ENCODE measurements at regions not wholly inside any gene's neighbourhood (a gene's known extent, or its start where the extent isn't known, plus 50 kb on each side); places are given as distances from the start of the nearest gene placed in this dataset.
A peak's percentile ranks its signal among the peaks of the same experiment; 100 is the strongest.
"Not testable (repeated sequence)": the region's sequence is repeated elsewhere in the genome, so short reads cannot be mapped to it uniquely, and the experiment has no call there.

DNA sequence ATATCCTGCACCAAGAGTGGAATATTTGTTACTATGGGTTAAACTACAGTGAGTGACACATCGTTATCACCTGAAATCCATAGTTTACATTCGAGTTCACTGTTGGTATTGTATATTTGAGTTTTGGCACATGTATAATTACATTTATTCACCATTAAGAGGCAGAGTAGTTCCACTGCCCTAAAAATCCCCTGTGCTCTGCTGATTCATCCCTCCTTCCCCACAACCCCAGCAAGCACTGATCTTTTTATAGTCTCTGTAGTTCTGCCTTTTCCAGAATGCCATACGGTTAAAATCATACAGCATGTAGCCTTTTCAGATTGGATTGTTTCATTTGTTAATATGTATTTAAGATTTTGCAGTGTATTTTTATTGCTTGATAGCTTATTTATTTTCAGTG is 495.2 kb downstream of the DIRAS2 start:
- no peak for DNase-seq (ENCODE audit: low read depth)
- TF ChIP-seq, protein P1, sequence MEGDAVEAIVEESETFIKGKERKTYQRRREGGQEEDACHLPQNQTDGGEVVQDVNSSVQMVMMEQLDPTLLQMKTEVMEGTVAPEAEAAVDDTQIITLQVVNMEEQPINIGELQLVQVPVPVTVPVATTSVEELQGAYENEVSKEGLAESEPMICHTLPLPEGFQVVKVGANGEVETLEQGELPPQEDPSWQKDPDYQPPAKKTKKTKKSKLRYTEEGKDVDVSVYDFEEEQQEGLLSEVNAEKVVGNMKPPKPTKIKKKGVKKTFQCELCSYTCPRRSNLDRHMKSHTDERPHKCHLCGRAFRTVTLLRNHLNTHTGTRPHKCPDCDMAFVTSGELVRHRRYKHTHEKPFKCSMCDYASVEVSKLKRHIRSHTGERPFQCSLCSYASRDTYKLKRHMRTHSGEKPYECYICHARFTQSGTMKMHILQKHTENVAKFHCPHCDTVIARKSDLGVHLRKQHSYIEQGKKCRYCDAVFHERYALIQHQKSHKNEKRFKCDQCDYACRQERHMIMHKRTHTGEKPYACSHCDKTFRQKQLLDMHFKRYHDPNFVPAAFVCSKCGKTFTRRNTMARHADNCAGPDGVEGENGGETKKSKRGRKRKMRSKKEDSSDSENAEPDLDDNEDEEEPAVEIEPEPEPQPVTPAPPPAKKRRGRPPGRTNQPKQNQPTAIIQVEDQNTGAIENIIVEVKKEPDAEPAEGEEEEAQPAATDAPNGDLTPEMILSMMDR (IDR thresholded peaks at IDR 0.05; ENCODE audit: control insufficient read depth, extremely low read depth, insufficient read depth): no peak
- no peak overlapping the region for H3K4me3 ChIP-seq (ENCODE audit: low read depth, low read length)

DNA sequence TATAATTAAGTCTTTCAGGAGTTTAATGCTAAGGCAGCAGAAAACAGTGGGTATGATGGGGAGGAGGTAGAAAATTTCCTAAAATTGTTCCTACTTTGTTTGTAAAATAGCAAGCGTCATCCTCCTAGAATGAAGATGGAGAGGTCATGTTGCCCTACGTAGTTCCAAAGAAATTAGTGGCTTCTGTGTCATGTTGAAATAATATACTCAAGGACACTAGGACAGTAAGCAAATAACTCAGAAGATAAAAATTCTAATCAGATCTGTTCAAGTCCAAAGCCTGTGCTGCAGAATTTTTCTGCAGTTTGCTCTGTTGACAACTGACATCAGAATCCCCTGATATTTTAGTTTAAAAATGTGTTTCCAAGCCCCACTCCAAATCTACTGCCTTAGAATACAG is 486.3 kb downstream of the DIRAS2 start:
- DNase-seq (ENCODE audit: low read depth): no peak
- TF ChIP-seq, protein P1 (IDR thresholded peaks at IDR 0.05; ENCODE audit: control insufficient read depth, extremely low read depth, insufficient read depth): no peak
- H3K4me3 ChIP-seq (ENCODE audit: low read depth, low read length): no peak overlapping the region

DNA sequence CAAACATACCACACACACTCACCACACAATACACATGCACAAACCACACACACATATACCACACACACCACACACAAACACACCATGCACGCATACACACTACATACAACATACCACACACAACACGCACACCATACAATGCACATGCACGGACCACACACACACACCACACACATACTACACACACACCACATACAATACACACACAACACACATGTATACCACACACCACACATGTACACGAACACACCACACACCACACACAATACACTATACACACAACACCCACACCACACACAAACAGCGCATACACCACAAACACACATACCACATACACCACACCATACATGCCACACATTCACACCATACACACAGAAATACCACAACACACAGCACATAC is 480.3 kb downstream of the DIRAS2 start:
- no peak for DNase-seq (ENCODE audit: low read depth)
- TF ChIP-seq, protein P1 (IDR thresholded peaks at IDR 0.05; ENCODE audit: control insufficient read depth, extremely low read depth, insufficient read depth): no peak
- no peak overlapping the region for H3K4me3 ChIP-seq (ENCODE audit: low read depth, low read length)

DNA sequence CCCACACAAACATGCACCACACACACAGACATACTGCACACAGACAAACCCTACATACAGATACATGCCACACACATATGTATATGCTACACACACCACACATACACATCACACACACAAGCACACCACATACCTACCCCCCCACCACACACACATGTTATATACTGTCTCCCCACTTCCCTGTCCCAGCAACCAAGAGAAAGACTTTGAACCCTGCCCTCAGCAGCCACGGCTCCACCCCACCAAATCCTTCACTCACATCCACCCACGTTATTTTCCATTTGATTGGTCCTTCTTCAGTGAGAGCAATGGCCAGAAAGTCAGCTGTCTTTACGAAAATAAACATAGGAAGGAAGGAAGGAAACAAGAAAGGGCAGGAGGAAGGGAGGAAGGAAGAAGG is 479.8 kb downstream of the DIRAS2 start:
- TF ChIP-seq, protein P1 (IDR thresholded peaks at IDR 0.05; ENCODE audit: control insufficient read depth, extremely low read depth, insufficient read depth): no peak
- H3K4me3 ChIP-seq (ENCODE audit: low read depth, low read length): no peak overlapping the region
- DNase-seq (ENCODE audit: low read depth): no peak

DNA sequence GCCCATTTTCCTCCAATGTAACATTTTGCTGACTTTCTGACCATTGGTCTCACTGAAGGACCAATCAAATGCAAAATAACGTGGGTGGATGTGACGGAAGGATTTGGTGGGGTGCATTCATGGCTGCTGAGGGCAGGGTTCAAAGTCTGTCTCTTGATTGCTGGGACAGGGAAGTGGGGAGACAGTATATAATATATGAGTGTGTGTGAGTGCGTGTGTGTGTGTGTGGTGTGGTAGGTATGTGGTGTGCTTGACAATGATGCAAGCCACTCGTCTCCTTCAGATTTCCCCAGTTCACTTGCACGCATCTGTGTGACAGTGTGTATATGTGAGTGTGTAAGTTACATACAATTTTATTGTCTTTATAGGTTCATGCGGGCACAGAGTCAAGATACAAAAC is 477.3 kb downstream of the DIRAS2 start:
- DNase-seq (ENCODE audit: low read depth): no peak
- TF ChIP-seq, protein P1 (IDR thresholded peaks at IDR 0.05; ENCODE audit: control insufficient read depth, extremely low read depth, insufficient read depth): no peak
- H3K4me3 ChIP-seq (ENCODE audit: low read depth, low read length): no peak overlapping the region

DNA sequence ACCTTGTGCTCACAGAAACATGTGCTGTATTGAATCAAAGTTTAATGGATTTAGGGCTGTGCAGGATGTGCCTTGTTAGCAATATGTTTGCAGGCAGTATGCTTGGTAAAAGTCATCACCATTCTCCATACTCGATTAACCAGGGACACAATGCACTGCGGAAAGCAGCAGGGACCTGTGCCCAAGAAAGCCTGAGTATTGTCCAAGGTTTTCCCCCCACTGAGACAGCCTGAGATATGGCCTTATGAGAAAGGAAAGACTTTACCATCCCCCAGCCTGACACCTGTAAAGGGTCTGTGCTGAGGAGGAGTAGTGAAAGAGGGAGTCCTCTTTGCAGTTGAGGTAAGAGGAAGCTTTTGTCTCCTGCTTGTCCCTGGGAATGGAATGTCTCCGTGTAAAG is 476.2 kb downstream of the DIRAS2 start:
- not testable (repeated sequence) for DNase-seq (ENCODE audit: low read depth); H3K4me3 ChIP-seq (ENCODE audit: low read depth, low read length)

DNA sequence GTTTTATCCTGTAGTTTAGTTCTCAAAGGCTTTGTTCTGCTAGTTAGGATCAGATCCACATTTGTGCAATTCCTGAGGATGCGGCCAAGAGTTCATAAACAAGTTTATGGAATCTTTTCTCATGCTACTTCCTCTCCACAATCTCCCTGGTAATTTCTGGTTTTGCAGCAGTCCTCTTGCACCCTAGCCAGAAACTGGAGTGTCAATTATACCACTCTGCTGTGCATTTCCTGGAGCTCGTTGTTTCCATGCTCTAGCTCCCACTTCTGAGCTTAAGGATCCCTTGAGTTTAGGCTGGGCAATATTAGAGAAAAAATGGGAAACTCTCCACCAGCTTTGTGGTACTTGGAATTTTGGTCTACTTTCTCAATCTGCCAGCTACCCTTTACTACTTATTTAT is 474.7 kb downstream of the DIRAS2 start:
- H3K4me3 ChIP-seq (ENCODE audit: low read depth, low read length): no peak overlapping the region
- DNase-seq (ENCODE audit: low read depth): peak; percentile 13
- TF ChIP-seq, protein P1 (IDR thresholded peaks at IDR 0.05; ENCODE audit: control insufficient read depth, extremely low read depth, insufficient read depth): no peak

DNA sequence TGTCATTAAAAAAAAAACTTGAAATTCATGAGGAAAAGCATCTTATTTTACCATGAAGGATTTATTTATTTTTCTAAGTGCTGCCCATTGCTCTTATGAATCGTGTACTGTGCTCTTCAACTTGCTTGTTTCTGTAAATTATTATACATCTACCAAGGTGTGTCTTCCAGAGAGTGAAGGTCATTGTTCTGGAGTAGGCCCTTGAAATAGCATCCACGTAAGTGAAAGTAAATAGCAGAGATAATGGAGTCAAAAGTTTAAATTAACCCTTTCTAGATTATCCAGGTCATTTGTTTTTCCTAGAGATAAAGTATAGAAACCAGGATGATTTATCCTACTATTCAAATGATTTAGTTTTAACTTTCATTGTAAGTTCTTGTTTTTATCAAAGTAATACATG is 473.1 kb downstream of the DIRAS2 start:
- no peak for DNase-seq (ENCODE audit: low read depth)
- H3K4me3 ChIP-seq (ENCODE audit: low read depth, low read length): no peak overlapping the region
- TF ChIP-seq, protein P1 (IDR thresholded peaks at IDR 0.05; ENCODE audit: control insufficient read depth, extremely low read depth, insufficient read depth): no peak

DNA sequence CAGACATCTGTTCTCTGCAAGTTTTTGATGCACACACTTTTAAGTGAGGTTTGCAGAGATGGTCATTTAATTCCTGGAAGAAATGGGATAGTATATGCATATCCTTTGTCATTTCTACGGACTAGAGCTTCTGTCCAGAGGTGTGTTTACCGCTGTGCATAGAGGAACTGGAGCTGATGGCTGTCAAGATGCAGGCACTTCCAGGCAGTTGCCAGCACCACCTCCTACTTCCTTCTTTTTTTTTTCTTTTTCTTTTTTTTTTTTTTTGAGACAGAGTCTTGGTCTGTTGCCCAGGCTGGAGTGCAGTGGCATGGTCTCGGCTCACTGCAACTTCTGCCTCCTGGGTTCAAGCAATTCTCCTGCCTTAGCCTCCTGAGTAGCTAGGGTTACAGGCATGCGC is 468.7 kb downstream of the DIRAS2 start:
- not testable (repeated sequence) for DNase-seq (ENCODE audit: low read depth); H3K4me3 ChIP-seq (ENCODE audit: low read depth, low read length)

DNA sequence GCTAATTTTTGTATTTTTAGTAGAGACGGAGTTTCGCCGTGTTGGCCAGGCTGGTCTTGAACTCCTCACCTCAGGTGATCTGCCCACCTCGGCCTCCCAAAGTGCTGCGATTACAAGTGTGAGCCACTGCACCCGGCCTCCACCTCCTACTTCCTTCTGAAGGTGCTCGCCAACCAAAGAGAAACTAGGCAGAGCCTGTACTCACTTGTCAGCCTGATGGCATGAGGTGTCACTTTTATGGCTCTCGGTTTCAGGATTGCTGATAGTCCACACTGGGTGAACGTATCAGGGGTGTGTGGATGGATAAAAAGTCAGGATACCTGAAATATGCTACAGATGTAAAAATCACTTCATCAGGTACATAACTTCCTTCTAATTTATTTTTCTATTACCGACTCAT is 468.3 kb downstream of the DIRAS2 start:
- not testable (repeated sequence) for DNase-seq (ENCODE audit: low read depth); H3K4me3 ChIP-seq (ENCODE audit: low read depth, low read length)
